ENCODE measurements at regions not wholly inside any gene's neighbourhood (a gene's known extent, or its start where the extent isn't known, plus 50 kb on each side); places are given as distances from the start of the nearest gene placed in this dataset.
"Not testable (repeated sequence)": the region's sequence is repeated elsewhere in the genome, so short reads cannot be mapped to it uniquely, and the experiment has no call there.

DNA sequence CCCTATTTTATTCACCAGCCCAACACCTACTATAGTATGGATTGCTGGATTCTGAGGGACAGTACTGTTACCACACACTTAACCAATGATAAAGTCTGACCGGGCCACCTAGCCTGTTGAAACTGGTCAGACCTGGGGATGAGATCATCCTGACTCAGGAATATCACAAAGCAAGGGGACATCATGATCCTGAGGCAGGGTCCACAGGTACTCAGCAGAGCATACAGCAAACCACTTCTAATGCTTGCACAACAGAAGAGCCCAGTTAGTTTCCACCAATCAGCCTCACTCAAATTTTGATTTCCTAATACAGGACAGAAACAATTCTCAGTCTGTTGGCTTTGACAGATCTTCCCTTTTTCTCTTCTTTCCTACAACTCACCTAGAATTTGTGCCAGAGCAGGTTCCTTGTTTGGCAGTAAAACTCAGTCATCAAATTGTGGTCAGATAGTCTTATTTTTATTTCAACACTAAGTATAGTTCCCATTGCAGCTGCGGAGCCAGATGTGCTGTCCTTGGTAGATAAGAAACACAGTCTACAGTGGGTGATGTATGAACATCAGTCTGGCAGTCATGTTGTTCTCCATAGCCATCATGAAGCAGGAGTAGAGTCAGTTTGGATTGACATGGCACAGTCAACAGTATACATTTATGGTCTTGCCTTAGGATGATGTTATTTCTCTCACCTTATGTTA lies 90.1 kb upstream of the PRR23C start:
- no peak for DNase-seq (ENCODE audit: low read depth)

DNA sequence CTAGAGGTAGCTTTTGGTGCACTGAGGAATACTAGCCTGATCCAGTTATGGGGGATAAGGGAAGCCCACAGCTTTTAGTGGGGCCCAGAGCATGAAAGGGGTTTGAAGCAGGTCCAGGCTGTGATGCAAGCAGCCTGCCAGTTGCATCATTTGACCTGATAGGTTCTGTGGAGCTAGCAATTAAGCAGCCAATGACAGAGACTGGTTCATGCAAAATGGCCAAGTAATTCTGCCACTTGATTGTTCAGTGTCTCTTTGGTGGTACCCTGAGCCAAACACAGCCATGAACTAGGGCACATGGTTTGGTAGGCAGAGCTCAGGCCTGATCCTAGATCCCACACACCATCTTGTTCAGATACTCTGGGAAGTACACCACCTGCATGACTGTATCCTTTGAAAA lies 91.0 kb upstream of the PRR23C start:
- no peak for DNase-seq (ENCODE audit: low read depth)

DNA sequence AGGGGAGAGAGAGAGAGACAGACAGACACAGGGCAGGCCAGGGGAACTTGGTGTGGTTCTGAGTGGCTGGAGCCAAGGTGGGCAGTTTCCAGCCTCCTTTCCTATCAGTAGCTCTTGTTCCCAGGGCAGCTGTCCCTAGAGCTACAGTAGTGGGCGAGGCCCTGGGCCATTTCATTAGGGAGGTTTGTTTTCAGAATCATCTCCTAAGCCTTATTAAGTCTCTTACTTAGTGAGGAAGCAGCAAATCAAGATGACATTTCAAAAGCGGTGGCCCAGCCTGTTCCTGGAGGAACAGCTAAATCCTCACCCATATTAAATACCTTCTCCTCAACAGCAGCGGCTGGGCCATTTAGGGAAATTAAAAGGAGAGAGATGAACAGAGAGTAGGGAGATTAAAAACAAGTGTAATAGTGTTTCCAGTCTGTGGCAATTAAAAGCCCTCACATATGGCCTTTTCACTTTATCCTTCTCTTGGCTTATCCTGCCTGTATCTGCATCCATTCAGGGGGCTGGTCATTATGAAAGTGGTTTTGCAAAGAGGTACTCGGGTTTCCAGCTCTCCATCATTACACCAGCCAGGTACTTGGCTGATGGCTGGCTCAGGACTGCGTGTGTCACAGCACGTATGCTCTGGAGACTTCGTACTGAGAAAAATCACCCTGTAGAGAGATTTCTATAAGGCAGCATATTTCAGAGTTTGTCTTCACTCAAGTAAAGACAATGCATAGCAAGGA lies 91.9 kb upstream of the PRR23C start:
- no peak for DNase-seq (ENCODE audit: low read depth)

DNA sequence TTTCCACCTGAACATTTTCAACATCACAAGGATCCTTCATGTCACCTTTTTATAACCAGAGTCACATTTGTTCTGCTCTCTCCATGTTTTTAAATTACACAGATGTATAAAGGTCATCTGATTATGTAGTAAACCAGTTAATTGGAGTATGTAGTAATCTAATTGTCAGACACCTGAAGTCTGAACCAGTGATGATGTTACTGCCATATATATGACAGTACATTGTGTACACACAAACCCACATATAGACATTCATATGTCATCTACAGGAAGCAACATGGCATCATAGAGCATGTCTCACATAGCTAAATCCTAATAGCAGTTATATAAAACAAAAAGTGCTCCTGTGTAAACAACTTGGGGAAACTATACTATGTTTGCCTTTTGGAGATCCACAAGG lies 95.9 kb upstream of the PRR23C start:
- no peak for DNase-seq (ENCODE audit: low read depth)

DNA sequence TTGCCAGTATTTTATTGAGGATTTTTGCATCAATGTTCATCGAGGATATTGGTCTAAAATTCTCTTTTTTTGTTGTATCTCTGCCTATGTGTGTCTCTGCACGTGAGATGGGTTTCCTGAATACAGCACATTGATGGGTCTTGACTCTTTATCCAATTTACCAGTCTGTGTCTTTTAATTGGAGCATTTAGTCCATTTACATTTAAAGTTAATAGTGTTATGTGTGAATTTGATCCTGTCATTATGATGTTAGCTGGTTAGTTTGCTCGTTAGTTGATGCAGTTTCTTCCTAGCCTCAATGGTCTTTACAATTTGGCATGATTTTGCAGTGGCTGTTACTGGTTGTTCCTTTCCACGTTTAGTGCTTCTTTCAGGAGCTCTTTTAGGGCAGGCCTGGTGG lies 101.3 kb upstream of the PRR23C start:
- DNase-seq (ENCODE audit: low read depth), result not testable (repeated sequence)

DNA sequence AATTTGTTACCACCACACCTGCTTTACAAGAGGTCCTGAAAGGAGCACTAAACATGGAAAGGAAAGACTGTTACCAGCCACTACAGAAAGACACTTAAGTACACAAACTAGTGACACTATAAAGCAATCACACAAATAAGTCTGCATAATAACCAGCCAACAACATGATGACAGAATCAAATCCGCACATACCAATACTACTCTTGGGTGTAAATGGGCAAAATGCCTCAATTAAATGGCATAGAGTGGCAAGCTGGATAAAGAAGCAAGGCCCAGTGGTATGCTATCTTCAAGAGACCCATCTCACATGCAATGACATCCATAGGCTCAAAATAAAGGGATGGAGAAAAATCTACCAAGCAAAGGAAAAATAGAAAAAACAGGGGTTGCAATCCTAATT lies 106.8 kb upstream of the PRR23C start:
- DNase-seq (ENCODE audit: low read depth), result no peak

DNA sequence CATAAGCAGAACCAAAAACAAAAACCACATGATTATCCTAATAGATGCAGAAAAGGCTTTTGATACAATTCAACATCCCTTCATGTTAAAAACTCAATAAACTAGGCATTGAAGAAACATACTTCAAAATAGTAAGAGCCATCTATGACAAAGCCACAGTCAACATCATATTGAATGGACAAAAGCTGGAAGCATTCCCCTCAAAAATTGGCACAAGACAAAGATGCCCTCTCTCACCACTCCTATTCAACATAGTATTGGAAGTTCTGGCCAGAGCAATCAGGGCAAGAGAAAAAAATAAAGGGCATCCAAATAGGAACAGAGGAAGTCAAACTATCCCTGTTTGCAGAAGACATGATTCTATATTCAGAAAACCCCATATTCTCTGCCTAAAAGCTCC lies 108.7 kb upstream of the PRR23C start:
- not testable (repeated sequence) for DNase-seq (ENCODE audit: low read depth)

DNA sequence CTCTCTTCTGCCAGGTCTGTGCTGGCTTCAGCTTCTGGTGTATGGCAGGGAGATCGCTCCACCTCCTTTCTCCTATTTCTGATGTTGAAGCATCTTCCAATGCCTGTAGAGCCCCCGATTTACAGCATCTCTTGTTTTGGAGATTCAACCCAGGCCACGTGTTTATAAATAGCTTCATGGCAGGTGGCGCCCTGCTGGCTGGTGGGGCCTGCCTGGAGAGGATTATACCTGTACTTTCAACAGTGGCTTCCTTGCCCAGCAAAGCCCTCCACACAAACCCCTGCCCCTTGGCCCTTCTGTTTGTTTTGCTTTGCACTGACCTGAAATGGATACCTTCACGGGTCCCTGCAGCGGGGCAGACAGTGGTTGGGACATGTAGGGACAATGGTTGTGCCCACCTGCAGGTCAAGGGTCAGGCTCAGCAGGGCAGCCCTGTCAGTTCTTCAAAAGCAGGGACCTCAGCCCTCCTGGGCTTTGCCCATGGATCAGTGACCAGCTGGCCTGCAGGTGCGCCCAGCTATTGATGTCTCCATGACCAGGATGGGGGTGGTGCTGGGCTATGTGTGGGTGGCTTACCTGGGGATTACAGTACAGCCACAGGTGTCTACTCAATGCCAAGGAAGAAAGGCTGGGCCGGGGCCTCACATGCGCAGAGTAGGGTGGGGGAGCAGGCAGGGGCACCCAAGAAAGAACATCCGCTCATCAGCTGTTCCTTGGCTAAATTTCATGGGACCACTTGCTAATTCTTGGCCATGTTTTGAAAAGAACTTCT lies 112.7 kb upstream of the PRR23C start:
- no peak for DNase-seq (ENCODE audit: low read depth)

DNA sequence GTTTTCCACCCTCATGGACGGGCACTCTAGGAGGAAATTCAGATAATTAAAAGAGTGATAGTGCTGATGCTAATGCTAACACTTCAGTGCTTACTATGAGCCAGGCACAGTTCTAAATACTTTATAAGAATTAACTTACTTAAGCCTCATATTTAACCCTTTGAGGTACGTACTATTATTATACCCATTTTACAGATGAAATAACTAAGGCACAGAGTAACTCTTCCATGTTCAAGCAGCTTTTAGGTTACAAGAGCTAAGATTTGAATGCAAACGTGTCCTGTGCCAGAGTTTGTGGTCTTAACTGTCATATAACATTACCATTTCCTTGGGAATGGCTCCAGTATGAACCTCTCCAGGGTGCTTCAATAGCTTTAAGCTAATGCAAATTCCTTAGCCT lies 114.7 kb upstream of the PRR23C start:
- no peak for DNase-seq (ENCODE audit: low read depth)

DNA sequence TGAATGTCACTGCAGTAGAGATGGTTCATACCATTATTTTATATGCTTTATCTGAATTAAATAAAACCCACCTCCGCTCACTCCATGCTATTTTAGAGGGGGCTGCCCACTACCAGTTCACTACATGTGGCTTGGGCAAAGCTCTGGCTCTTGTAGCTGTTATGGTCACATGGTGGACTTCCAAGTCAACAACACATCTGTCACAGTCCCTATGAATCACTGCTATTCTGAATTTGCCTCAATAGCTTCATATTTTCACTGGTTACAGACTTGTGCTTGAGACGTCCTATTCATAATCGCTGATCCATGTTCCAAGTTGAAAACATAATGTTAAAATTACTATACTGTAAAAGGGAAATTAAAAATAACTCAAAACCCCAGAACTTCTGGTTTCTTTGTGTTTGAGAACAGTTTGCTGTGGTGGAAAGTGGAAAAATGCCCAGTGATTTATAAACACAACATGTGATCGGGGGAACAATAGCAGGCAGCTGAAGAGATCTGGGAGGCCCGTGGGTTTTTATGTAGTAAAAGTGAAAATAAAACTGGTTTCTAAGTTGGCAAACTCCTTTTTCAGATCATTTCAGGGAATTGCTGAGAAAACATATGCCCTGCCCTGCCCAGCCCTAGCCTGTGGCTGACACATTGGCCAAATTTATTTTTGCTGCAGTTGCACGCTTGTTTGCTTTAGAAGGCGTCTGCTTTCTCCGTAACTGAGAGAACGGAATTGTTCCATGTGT lies 128.8 kb upstream of the PRR23C start:
- no peak for DNase-seq (ENCODE audit: low read depth)

DNA sequence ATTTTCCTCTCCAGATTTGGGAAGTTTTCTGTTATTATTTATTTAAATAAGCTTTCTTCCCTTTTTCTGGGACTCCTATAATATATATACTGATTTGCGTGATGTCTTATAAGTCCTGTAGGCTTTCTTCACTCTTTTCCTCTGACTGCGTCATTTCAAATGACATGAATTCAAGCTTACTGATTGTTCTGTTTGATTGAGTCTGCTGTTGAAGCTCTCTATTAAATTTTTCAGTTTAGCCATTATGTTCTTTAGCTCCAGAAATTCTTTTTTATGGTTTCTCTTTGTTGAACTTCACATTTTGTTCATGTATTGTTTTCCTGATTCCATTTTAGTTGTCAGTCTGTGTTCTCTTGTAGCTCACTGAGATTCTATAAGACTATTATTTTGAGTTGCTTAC lies 135.8 kb upstream of the PRR23C start:
- DNase-seq (ENCODE audit: low read depth), result no peak

DNA sequence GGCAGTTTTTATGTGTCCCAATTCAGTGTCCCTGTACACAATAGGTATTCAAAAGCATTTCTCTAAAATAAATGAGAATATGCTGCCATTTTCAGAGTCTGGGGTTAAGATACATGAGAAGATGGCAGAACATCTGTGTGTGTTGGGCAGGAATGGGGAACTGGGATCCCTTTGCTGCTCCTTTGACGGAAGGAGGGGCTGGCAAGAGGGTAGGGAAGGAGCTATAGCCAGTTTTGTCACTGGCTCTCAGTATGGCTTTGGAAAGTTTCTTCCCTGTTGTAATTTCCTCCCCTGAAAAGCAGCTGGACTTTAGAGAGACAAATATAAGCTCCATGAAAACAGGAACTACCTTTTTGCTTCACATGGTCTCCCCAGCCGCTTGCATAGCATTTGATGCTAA lies 137.5 kb upstream of the PRR23C start:
- DNase-seq (ENCODE audit: low read depth), result no peak

DNA sequence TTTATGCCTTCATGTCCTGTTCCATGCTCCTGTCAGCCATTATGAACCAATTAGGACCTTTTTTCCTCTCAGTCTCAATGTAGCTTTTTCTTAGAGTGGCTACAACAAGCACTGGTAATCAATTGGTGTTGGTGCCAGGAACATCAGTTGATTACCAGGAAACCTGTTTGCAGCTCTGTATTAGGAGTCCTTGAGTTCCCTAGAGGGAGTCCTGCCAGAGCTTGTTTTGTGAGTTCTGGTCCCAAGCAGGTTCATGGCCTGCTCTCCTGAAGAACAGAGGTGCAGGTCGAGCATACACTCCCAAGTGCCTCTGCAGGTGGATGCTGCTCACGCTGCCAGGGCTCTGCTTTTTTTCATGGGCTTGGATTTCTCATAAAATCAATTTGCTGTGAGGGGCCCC lies 137.9 kb upstream of the PRR23C start:
- DNase-seq (ENCODE audit: low read depth), result no peak

DNA sequence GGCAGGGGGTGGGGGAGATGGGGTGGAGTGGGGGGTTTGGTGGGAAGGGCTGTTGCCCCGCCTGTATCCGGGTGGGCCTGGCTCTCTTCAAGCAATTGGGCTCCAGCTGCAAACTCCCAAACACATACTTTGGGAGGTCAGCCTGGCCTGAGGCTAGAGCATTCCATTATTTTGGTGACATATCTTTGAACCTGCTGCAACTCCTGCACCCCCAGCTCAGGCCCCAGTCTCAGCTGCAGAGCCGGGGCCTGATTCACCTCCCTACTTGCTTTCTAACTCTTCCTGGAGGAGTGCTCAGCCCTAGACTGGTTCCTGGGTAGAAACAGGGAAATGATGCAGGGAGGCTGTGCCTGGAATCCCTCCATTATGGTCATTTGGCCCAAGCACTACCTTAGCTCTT lies 140.8 kb upstream of the PRR23C start:
- DNase-seq (ENCODE audit: low read depth), result no peak

DNA sequence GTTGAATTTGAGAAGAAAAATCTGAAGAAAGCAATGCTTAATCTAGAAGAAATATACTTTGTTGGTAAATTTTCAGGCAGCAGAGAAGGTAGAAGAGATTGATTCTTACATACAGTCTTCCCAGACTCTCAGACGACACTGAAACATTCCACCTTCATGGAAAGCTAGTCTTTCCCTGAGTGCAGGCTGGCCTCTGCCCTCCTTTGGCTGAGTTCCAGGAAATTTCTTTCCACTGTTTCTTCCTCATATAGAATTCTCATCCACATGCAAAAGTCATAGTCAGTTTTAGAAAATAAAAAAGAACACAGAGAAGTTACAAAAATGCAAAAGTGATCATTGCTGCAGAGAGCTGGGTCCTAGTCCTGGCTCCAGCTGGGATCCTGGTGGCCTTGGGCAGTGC lies 142.5 kb upstream of the PRR23C start:
- no peak for DNase-seq (ENCODE audit: low read depth)

DNA sequence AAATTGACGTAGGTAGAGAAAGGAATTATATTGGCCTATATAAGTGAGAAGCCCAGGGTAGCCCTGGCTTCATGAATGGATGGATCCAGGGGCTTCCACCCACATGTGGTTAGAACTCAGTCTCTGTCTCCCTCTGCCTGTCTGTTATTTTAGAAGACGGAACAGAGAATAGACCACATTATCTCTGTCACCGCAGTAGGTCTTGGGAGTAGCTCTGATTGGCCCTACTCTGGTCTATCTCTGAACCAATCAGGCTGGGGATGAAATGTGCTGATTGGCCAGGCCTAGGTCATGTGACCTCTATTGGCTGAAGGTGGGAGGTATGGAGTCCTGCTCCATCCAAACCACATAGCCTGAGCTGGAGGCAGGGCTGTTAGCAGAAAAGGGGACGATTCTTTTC lies 143.0 kb upstream of the PRR23C start:
- no peak for DNase-seq (ENCODE audit: low read depth)

DNA sequence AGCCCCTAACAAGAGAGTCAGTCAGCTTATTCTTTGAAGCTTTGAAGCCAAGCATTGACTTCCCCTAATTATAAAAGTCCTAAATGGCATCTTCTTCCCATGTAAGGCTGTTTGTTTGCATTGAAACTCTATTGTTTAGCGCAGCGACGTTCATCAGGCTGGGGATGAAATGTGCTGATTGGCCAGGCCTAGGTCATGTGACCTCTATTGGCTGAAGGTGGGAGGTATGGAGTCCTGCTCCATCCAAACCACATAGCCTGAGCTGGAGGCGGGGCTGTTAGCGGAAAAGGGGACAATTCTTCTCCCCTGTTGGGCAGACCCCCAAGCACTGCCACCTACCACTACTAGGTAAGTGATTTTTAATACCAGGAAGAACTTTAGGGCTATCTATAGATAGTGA lies 145.3 kb upstream of the PRR23C start:
- no peak for DNase-seq (ENCODE audit: low read depth)

DNA sequence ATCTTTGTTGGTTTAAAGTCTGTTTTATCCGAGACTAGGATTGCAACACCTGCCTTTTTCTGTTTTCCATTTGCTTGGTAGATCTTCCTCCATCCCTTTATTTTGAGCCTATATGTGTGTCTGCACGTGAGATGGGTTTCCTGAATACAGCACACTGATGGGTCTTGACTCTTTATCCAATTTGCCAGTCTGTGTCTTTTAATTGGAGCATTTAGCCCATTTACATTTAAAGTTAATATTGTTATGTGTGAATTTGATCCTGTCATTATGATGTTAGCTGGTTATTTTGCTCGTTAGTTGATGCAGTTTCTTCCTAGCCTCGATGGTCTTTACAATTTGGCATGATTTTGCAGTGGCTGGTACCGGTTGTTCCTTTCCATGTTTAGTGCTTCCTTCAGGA lies 149.4 kb upstream of the MRPS22 start:
- not testable (repeated sequence) for DNase-seq (ENCODE audit: low read depth)

DNA sequence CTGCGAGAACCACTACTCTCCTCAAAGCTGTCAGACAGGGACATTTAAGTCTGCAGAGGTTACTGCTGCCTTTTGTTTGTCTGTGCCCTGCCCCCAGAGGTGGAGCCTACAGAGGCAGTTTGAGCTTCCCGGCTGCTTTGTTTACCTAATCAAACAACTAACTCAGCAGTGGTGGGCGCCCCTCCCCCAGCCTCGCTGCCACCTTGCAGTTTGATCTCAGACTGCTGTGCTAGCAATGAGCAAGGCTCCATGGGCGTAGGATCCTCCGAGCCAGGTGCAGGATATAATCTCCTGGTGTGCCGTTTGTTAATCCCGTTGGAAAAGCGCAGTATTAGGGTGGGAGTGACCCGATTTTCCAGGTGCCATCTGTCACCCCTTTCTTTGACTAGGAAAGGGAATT lies 147.7 kb upstream of the MRPS22 start:
- DNase-seq (ENCODE audit: low read depth), result not testable (repeated sequence)

DNA sequence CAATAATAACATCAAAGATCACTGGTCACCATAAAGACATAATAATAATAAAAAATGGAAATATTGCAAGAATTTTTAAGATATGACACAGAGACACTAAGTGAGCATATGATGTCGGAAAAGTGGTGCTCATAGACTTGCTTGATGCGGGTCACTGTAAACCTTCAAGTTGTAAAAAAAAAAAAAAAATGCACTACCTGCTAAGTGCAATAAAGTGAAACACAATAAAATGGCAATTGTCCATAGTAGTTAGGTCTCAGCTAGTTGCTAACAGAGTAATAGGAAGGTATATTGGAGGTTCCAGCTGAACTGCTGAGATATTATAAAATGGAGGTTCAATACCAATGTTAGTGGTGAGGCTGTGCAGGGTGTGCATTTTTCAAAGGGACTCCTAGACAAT lies 146.6 kb upstream of the MRPS22 start:
- no peak for DNase-seq (ENCODE audit: low read depth)

DNA sequence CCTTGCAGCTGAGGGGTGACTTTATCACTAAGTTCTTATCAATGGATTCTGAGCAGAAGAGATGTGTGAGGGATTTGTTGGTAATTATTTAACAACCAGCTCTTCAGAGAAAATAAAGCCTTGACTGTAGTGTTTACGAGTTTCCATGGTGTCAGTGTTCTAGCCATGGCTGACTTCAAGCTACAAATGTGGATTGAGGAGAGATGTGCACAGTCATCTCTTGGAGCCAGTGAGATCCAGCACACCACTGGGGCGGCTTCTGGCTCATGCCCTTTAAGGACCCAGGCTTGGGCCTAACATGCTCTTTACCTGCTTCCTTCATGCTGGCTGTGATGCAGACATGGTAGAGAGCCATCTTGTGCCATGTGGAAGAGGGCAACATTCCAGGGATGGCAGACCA lies 145.6 kb upstream of the MRPS22 start:
- no peak for DNase-seq (ENCODE audit: low read depth)

DNA sequence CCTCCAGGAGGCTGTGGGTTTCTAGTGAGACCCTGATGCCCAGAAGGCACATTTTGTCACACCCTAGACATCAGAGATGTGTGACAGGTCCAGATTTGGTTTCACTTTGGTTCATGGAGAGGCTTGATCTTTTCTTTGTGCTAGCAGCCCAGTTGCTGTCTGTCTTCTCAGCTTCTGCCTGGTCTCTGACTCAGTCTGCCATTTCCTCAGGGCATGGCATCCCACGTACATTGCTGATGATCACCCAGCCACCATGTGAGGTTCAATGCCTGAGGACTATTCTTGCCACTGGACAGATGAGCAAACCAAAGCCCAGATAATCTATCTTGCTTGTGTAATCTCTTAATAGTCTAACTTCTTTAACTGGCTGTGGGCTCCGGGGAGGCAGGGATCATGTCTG lies 144.9 kb upstream of the MRPS22 start:
- peak; percentile 15 for DNase-seq (ENCODE audit: low read depth)
